ENCODE measurements at regions not wholly inside any gene's neighbourhood (a gene's known extent, or its start where the extent isn't known, plus 50 kb on each side); places are given as distances from the start of the nearest gene placed in this dataset.
"Not testable (repeated sequence)": the region's sequence is repeated elsewhere in the genome, so short reads cannot be mapped to it uniquely, and the experiment has no call there.

- Histone ChIP-seq H3K9me3 (ENCODE audit: control insufficient read depth, insufficient read depth, low read length) (peaks cover 48% of the 10 kb centered on the region), H3K36me3 (ENCODE audit: insufficient read depth, low read length) (peaks cover 11% of the 10 kb centered on the region), H3K9ac (ENCODE audit: low read depth, low read length) (no peak overlapping the region)
Measured at GRCh38 chrX:73992019-73992418, 139.5 kb upstream of the XIST start.

GRCh38 chrX:73987166-73987565, 134.7 kb upstream of the XIST start:
- Histone ChIP-seq H3K36me3 (ENCODE audit: insufficient read depth, low read length) (peaks cover 21% of the 10 kb centered on the region), H3K4me1 (ENCODE audit: insufficient read depth, low read length) (no peaks in the 10 kb centered on the region), H3K9me3 (ENCODE audit: control insufficient read depth, insufficient read depth, low read length) (peaks cover 37% of the 10 kb centered on the region), H3K9ac (ENCODE audit: low read depth, low read length) (no peak overlapping the region)

More at GRCh38 chrX:73992019-73992418, 139.5 kb upstream of the XIST start:
- no peaks in the 10 kb centered on the region for H3K4me1 ChIP-seq (ENCODE audit: insufficient read depth, low read length)

DNA sequence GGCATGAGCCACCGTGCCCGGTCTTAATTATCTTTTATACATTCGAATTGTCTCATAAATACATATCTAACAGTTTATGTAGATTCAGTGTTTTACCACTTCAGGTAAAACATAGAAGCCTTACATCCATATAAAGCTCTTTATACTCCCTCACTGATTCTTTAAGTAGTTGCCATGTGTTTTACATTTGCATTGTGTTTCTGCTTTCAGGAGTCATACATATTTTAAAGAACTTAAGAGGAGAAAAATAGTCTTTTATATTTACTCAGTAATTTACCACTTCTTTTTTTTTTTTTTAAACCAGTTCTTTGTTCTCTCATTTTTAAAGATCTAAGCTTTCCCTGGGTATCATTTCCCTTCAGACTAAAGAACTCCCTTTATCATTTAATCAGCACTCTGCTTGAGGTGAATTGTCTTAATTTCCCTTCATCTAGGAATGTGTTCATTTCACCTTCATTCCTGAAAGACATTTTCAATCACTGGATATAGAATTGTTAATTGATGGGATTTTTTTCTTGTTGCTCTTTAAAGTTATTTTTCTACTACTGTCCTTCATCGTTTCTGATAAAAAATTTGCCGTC, 127.1 kb upstream of the XIST start:
- H3K4me1 ChIP-seq (ENCODE audit: insufficient read depth, low read length): peaks cover 13% of the 10 kb centered on the region
- no peaks in the 10 kb centered on the region for H3K9me3 ChIP-seq (ENCODE audit: control insufficient read depth, insufficient read depth, low read length)
- H3K9ac ChIP-seq (ENCODE audit: low read depth, low read length): no peak overlapping the region
- H3K36me3 ChIP-seq (ENCODE audit: insufficient read depth, low read length): peaks cover 3% of the 10 kb centered on the region; the same call in 1 of the 2 replicates

GRCh38 chrX:73977542-73978169, 125.1 kb upstream of the XIST start:
- no peak overlapping the region for H3K9ac ChIP-seq (ENCODE audit: low read depth, low read length)
- H3K4me1 ChIP-seq (ENCODE audit: insufficient read depth, low read length): peaks cover 16% of the 10 kb centered on the region
- H3K9me3 ChIP-seq (ENCODE audit: control insufficient read depth, insufficient read depth, low read length): no peaks in the 10 kb centered on the region
- H3K36me3 ChIP-seq (ENCODE audit: insufficient read depth, low read length): no peaks in the 10 kb centered on the region

DNA sequence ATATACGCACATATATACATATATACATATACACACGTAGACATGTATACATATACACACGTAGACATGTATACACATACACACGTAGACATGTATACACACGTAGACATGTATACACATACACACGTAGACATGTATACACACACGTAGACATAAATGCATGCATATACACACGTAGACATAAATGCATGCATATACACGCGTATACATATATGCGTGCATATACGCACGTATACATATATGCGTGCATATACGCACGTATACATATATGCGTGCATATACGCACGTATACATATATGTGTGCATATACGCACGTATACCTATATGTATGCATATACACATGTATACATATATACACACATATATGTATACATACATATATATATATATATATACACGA, 114.9 kb upstream of the XIST start:
- H3K4me1 ChIP-seq (ENCODE audit: insufficient read depth, low read length): peaks cover 45% of the 10 kb centered on the region
- not testable (repeated sequence) for H3K36me3 ChIP-seq (ENCODE audit: insufficient read depth, low read length); H3K9ac ChIP-seq (ENCODE audit: low read depth, low read length); H3K9me3 ChIP-seq (ENCODE audit: control insufficient read depth, insufficient read depth, low read length)

DNA sequence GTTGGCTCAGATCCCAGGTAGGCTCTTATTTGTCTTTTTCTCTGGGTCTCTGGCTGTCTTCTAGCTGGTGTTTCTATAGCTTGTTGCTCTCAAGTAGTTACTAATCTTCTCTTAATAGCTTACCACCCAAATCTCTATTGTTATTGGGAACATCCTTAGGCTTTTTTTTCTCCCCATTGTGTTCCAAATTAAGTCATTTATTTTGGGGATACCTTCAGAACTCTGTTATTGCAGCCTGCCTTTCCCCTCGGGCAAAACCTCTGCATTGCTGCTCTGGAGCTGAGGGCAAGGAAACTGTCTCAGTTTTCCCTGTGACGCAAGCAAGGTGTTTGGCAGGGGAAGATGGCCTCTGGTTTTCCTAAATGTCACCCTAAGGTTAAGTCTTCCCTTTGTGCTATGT, 113.3 kb upstream of the XIST start:
- peaks cover 48% of the 10 kb centered on the region for H3K4me1 ChIP-seq (ENCODE audit: insufficient read depth, low read length)
- peak overlapping the region; percentile 8; the same call in 1 of the 2 replicates for H3K9ac ChIP-seq (ENCODE audit: low read depth, low read length)
- H3K36me3 ChIP-seq (ENCODE audit: insufficient read depth, low read length): no peaks in the 10 kb centered on the region; the same call in 1 of the 2 replicates
- no peaks in the 10 kb centered on the region for H3K9me3 ChIP-seq (ENCODE audit: control insufficient read depth, insufficient read depth, low read length)

GRCh38 chrX:73964579-73964978, 112.1 kb upstream of the XIST start:
- no peaks in the 10 kb centered on the region for H3K9me3 ChIP-seq (ENCODE audit: control insufficient read depth, insufficient read depth, low read length)
- H3K9ac ChIP-seq (ENCODE audit: low read depth, low read length): no peak overlapping the region
- H3K4me1 ChIP-seq (ENCODE audit: insufficient read depth, low read length): peaks cover 48% of the 10 kb centered on the region
- H3K36me3 ChIP-seq (ENCODE audit: insufficient read depth, low read length): no peaks in the 10 kb centered on the region; the same call in 1 of the 2 replicates

- no peaks in the 10 kb centered on the region for H3K9me3 ChIP-seq (ENCODE audit: control insufficient read depth, insufficient read depth, low read length)
- H3K4me1 ChIP-seq (ENCODE audit: insufficient read depth, low read length): peaks cover 48% of the 10 kb centered on the region
- H3K9ac ChIP-seq (ENCODE audit: low read depth, low read length): no peak overlapping the region
- H3K36me3 ChIP-seq (ENCODE audit: insufficient read depth, low read length): no peaks in the 10 kb centered on the region; the same call in 1 of the 2 replicates
Measured at GRCh38 chrX:73963682-73964081, 111.2 kb upstream of the XIST start.

DNA sequence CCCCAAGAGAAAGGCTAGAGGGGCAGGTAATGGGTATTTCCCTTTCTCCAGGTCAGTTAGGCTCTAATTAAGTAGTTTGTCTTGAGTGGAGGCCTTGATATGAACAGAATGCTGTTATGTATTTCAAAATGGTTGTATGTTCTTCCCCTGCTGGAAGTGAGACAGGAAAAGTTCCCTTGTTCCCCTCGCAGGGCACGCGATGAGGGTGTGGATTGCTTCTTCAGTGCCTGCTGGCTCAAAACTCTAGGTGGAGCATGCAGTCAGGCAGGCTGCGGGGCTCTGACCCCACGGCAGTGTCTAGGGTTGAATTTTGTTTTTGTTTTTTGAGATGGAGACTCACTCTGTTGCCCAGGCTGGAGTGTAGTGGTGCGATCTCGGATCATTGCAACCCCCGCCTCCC, 110.4 kb upstream of the XIST start:
- Histone ChIP-seq H3K36me3 (ENCODE audit: insufficient read depth, low read length) (no peaks in the 10 kb centered on the region; the same call in 1 of the 2 replicates), H3K9me3 (ENCODE audit: control insufficient read depth, insufficient read depth, low read length) (no peaks in the 10 kb centered on the region), H3K4me1 (ENCODE audit: insufficient read depth, low read length) (peaks cover 48% of the 10 kb centered on the region), H3K9ac (ENCODE audit: low read depth, low read length) (no peak overlapping the region)

DNA sequence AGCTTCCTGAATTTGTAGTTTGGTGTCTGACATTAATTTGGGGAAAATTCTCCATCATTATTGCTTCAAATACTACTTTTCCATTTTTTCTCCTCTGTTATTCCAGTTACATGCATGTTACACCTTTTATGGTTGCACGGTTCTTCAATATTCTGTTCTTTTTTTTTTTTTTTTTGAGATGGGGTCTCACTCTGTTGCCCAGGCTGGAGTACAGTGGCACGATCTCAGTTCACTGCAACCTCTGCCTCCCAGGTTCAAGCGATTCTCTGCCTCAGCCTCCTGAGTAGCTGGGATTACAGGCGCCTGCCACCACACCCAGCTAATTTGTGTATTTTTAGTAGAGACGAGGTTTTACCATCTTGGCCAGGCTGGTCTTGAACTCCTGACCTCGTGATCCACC, 109.4 kb upstream of the XIST start:
- not testable (repeated sequence) for H3K9me3 ChIP-seq (ENCODE audit: control insufficient read depth, insufficient read depth, low read length); H3K9ac ChIP-seq (ENCODE audit: low read depth, low read length); H3K36me3 ChIP-seq (ENCODE audit: insufficient read depth, low read length)
- peaks cover 42% of the 10 kb centered on the region for H3K4me1 ChIP-seq (ENCODE audit: insufficient read depth, low read length)

GRCh38 chrX:73944563-73944908, 92.0 kb upstream of the XIST start:
- Histone ChIP-seq H3K4me1 (ENCODE audit: insufficient read depth, low read length) (no peaks in the 10 kb centered on the region), H3K36me3 (ENCODE audit: insufficient read depth, low read length) (peaks cover 11% of the 10 kb centered on the region), H3K9me3 (ENCODE audit: control insufficient read depth, insufficient read depth, low read length) (no peaks in the 10 kb centered on the region), H3K9ac (ENCODE audit: low read depth, low read length) (peak overlapping the region; percentile 93)

DNA sequence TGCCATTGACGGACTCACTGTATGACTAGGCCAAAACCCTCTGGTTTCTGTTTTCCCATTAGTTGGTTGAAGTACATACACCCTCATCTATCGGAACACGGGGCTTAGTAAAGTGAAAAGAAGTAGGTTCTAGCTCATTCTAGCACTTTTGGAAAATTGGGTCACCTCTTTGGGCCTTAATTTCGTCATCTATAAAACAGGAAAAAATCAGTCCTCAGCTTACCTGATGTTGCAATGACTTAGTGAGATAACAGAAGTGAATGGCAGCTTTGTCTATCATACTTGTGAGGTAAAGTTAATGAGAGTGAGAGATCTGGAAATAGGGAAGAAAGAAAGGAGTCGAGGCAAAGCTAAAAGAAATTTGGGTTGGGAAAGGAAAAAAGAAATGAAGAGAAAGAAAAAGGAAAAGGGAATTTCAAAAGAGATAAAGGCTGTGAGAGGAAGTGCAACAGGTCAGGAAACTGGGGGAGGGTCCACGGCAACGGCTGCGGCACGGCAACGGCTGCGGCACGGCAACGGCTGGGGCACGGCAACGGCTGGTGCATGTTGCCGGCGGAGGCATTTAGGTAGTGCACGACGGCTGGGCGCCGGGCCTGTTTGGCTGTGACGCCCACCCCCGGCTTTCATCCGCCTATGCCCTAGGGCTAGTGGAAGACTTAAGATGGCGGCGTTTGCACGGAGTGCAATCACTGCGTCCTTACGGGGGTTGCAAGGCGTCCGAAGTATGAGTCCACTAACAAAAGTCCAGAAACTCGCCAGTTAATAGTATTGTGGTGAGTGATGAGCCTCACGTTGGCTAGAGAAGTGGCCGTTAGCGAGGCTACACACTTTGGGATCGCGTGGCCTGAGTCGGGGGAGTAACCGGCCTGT, 91.4 kb upstream of the XIST start:
- Histone ChIP-seq H3K9ac (ENCODE audit: low read depth, low read length) (peak overlapping the region; percentile 93), H3K36me3 (ENCODE audit: insufficient read depth, low read length) (peaks cover 7% of the 10 kb centered on the region), H3K4me1 (ENCODE audit: insufficient read depth, low read length) (no peaks in the 10 kb centered on the region), H3K9me3 (ENCODE audit: control insufficient read depth, insufficient read depth, low read length) (no peaks in the 10 kb centered on the region)

DNA sequence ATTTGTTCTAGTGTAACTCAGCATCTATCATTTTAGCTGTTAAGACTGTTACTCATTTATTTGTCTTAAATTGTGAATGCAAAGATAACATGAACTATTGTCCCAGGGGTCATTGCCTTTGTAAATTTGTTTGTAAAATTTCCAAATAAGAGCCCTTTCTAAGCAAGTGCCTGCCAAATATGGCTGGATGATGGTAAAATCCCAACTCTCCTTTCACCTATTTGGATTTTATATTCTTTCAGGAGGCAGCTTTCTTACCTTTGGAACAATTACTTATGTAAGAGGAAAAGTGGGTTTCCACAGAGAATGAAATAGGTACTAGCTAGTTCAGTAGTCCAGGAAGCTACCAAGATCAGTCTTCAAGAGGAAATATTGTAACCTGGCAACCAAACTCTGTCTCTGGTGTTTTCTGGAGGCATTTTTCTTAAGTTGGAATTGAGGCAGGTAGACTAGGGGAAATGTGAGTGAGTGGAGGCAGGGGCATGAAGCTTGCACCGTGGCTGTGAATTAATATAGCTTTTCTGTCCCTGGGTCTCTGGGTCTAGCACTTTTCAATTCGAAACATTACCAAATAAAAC, 88.5 kb upstream of the XIST start:
- no peaks in the 10 kb centered on the region for H3K4me1 ChIP-seq (ENCODE audit: insufficient read depth, low read length)
- H3K9me3 ChIP-seq (ENCODE audit: control insufficient read depth, insufficient read depth, low read length): no peaks in the 10 kb centered on the region
- H3K36me3 ChIP-seq (ENCODE audit: insufficient read depth, low read length): no peaks in the 10 kb centered on the region
- H3K9ac ChIP-seq (ENCODE audit: low read depth, low read length): no peak overlapping the region

- H3K9ac ChIP-seq (ENCODE audit: low read depth, low read length); H3K4me1 ChIP-seq (ENCODE audit: insufficient read depth, low read length); H3K36me3 ChIP-seq (ENCODE audit: insufficient read depth, low read length); H3K9me3 ChIP-seq (ENCODE audit: control insufficient read depth, insufficient read depth, low read length): not testable (repeated sequence)
Measured at GRCh38 chrX:73937843-73938242, 85.3 kb upstream of the XIST start.

Measured in ES-I3 (cell line).